GM19043 (cell line): ENCODE measurements at regions not wholly inside any gene's neighbourhood (a gene's known extent, or its start where the extent isn't known, plus 50 kb on each side); places are given as distances from the start of the nearest gene placed in this dataset.
"Not testable (repeated sequence)": the region's sequence is repeated elsewhere in the genome, so short reads cannot be mapped to it uniquely, and the experiment has no call there.

Experiments used
- ATAC-seq: cut with Tn5 transposase; IDR thresholded peaks from one replicate; pipeline ENCODE4 v1.9.1; 2021; ENCODE audit warnings: low read depth; ENCODE audit not compliant: unreplicated experiment

GRCh38 chr9:26132746-26133312 lies 454.6 kb upstream of the TUSC1 start:
- ATAC-seq = no peak

DNA sequence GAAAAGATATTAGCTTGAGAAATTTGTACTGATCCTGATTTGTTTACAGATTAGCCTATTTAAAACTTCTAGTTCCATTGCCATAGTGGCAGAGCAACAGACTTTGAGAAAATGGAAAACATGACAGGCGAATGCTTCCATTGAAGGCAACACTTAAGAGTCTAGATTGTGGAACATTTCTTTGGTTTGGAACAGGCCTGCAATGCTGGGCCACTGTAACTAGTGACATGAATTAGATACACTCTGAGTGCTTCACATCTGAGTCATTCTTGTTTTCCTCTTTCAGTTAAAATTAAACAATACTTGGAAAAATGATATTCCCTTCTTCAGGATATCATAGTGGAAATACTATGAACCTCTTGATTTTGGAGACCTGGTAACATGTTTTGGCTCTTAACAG lies 453.6 kb upstream of the TUSC1 start:
- no peak for ATAC-seq

DNA sequence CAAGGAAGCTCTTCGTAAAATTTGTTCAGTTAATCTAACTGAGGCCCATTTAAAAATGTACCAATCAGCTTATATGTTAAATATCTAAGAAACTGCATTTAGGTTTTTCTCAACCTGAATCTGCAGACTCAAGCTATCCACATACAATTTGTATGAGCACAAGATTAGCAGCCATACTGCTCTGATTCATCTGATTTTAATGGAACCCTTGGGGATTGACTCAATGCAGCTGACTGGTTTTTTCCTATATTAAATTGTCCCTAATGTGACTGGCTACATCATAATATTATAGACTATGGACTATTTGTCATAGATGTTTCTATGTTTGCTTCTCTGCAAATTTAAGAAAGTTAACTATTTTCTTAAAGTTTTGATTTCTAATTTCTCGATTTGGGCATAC lies 451.0 kb upstream of the TUSC1 start:
- no peak for ATAC-seq

DNA sequence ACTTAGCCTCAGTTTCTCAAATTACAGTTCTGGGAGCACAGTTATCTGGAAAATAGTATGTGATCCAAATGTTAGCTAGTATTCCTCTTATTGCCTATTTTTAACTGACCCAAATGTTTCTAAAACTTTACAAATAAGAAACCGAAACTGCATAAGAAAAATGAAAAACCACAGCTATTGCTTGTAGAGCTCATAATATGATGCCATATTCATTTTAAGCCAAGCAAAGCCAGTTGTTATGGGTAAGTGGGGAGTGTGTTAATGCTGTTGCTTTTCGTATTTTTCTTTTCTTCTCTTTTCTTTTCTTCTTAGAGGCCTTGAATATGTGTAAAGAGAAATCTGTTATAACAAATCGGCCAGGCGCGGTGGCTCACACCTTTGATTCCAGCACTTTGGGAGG lies 447.4 kb upstream of the TUSC1 start:
- no peak for ATAC-seq

DNA sequence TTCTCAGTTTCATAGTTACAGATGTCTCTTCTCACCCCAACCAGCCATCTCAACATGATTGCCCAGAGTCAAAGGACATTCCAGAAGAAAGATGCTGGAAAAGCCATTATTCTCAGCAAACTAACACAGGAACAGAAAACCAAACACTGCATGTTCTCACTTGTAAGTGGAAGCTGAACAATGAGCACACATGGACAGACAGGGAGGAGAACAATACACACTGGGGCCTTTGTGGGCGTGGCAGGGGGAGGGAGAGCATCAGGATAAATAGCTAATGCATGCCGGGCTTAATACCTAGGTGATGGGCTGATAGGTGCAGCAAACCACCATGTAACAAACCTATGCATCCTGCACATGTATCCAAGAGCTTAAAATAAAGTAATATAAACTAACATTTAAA lies 437.8 kb upstream of the TUSC1 start:
- ATAC-seq = not testable (repeated sequence)

DNA sequence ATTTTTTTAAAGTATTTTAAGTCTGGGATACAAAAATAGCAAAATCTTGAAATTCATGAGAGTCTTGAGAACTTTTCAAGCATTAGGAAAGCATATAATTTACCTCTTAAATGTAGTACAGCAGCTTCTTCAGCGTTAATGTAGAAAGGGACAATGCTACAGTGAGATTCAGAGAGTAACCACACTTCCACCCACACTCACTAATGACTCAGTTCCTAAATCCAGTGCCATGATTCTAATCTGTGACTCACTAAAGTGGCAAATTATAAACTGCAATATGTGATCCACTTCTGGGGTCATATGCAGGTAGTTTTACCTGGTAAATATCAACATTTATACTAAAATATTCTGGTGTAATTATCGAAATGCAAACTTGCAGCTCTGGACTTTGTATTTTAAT lies 434.5 kb upstream of the TUSC1 start:
- ATAC-seq = no peak

DNA sequence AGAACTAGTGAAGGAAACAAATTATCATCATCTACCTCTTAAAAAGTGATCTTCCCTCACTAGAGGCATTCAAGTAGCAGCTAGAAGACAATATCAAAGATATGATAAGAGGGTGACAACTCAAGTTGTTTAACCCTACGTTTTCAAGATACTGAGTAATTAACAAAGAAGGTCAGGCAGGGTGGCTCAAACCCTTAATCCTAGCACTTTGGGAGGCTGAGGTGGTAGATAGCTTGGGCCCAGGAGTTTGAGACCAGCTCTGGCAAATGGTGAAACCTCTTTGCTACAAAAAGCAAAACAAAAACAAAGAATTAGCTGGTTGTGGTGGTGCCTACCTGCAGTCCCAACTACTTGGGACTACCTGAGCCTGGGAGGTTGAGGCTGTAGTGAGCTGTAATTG lies 408.2 kb upstream of the TUSC1 start:
- no peak for ATAC-seq

DNA sequence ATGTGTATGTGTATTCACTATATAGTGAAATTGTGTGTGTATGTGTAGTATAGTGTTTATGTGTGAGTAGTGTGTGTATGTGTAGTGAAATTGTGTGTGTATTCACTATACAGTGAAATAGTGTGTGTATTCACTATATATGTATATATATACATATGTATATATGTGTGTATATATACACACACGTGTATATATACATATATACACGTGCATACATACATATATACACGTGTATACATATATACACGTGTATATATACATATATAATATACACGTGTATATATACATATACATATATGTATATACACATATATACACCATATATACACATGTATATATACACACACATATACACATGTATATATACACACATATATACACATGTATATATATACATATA lies 403.6 kb upstream of the TUSC1 start:
- no peak for ATAC-seq

DNA sequence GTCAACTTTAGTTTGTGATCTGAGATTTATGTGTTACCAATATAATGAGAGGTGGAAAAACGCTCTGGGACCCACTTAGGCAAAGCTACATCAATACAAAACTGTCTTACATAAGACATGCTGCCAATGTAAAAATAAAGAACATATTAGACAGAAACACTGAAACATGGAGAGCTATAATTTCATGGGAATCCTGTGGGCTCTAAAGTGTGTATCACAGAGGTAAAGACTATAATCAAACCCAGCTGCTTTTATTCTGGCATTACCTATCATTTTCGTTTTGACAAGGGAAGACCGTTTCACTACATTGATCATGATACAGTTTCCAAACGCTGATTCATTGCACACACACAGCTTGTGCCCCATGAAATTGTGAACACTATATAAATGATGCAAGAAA lies 400.5 kb upstream of the TUSC1 start:
- ATAC-seq = no peak

- no peak for ATAC-seq
Measured at GRCh38 chr9:26077860-26078259, 399.6 kb upstream of the TUSC1 start.

DNA sequence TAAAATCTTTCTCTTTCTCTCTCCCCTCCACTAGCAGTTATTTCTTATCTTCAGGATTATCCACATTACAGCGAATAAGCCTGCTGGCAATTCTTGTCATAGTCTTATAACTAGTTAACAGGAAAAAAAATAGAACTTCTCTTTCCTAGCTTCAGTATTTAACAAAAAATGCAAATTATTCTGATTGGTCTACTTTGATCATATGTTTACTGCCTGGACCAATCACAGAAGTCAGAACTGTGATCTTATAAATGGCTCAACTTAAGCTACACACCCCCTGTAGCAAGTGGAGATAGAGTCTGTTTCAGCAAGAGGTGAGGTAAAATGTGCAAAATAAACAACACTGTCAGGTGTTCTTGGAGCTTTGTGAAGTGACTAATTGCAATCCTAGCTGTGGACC lies 389.4 kb upstream of the TUSC1 start:
- ATAC-seq = no peak

DNA sequence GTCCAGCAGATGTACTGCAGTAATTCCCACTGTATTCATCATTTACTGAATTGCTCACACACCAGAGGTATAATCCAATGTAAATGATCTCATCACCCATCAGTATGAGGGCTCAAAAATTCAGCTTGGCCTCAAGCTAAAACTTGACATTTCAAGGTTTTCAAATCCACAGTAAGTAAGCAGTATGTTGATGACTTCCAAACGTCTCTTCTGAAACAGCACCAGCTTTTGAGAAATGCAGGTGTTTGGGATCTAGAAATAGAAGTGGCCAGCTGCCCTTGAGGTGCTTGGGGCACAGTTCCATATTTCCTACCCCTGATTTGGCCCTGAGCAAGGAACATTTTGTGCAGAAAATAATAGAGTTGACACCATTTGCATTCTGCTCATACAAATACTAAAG lies 388.0 kb upstream of the TUSC1 start:
- ATAC-seq = no peak

DNA sequence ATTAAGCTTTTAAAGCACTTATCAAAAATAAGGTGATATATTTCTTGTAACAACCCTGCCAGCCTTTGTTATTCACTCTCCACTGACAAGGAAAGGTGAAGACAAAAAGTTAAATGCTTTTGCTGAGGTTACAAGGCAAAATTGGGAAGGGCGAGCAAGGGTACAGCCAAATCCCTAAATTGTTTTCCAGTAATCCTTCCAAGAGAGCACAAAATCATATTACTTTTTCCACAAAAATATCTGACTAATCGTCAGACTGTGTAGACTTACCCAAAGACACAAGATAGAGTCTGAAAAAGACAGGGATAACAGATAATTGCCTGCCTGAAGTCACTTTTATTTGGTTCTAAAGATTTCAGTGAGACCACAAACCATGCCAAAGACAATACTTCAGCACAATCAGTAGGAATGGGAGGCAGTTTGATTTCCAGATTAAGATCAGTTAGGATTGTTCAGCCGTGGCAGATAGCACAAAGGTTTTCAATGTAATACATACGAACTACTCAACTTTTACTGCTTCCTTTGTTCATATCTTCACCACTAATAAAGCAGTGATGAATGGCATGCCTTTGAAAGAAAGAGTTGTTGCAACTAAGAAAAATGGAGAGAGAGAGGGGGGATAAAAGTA lies 383.8 kb upstream of the TUSC1 start:
- ATAC-seq = no peak

DNA sequence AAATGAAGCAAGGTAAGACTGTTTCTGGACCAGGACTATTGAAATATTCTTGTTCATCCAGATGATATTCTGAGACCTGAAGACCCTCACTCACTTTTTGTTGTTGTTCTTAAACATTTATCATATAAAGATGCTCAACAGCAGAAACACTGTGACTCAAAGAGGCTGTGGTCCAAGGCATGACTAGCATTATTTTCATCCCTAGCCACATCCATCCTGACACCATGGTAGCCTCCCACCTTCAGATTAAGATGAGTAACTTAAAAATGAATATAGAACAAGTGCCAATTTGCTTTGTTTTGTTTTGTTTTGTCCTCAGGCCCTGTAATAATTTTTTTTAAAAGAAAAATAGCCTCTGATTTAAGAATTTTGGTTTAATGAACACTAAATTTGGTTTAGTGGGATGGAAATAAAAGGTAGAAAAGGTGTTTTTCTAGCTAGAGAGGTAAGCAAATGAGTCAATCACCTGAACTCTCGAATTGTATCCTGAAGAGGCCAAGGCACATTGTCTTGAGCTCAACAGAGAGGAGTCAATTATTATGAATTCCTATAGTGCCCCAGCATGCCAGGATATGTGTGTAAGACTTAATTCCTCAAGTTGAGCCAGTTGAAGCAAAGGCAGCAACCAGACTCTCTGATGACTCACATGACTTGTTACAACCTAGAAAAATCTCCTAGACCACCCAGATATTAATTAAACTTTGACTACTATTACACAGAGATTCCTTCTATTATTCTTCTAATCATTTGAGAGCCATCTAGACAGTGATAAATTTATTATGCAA lies 380.1 kb upstream of the TUSC1 start:
- ATAC-seq = no peak

DNA sequence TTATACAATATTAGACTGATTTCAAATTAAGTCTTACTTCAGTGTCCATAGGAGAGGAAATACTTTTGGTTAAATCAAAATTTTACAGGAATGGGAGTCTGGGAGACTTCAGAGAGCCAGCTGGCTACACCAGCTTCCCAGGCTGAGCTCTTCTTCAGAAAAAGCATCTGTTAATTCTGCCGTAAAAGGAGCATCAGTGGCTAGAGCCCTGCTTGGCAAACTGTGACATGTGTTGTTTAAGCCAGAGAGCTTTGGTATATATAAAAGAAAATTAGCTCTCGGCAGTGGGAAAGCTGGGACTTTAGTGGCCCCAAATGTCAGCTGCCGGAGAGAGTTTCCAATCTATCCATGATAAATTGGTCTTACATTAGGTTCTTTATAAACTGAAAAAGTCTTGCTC lies 378.8 kb upstream of the TUSC1 start:
- ATAC-seq = no peak

DNA sequence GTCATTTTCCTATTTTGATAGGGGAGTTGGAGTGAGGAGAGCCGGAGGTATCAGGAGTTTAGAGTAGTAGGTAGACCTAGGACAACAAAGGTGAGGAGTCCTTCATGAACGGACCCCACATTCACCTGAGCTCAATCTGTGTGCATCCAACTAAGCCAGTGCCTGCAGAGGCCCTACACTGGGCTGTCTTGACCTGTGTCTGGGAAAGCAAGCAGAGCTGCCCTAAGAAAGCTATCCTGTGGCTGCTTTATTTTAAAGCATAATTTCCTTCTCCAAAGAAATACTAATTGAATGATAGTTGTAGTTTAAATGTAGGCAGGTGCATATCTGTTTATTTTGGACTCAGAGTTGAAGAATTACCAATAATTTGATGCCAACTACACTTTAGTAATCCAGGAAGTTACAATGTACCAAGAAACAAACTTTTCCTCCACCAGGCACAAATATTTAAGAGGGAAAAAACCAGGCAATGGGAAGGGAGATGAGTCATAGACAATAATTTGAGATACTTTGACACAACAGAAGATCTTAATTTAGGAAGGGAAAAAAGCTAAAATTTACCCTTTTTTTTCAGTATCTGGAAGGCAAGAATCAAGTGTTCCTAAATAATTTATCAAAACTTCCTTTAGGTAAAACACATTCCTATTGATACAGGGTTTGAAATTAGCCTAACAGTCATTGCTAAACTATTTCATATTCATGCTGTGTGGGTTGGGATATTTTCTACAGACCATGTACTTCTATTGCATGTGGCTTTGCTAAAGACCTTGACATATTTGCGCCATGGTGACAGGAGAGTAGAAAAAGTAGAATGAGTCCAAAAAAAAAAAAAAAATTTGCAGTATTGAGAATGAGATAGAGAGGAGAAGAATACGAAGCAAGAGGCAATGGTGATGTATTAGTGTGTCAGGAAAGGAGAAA lies 376.6 kb upstream of the TUSC1 start:
- no peak for ATAC-seq

DNA sequence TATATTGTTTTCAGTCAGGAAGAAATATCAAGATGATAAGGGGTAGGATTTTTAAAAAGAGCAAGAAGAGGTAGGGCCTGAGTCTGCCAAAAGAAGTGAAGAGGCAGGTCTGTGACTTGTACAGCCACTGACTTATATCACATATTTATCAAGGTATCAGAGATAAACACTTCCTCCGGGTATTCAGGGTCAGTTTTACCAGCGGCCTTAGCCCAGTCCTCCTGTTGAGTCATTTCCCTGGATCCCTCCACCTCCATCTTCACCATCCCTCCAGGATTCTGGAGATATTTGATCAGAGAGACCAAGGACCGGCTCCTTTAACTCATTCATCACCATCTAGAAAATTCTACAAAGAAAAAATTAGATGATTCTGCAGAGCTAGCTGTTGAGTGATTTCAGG lies 375.7 kb upstream of the TUSC1 start:
- ATAC-seq = no peak

GRCh38 chr9:26043431-26043830 lies 365.2 kb upstream of the TUSC1 start:
- no peak for ATAC-seq

- ATAC-seq = no peak
Measured at GRCh38 chr9:26034786-26035185, 356.5 kb upstream of the TUSC1 start.

GRCh38 chr9:26033336-26033735 lies 355.1 kb upstream of the TUSC1 start:
- ATAC-seq = no peak

- no peak for ATAC-seq
Measured at GRCh38 chr9:26026423-26027100, 348.3 kb upstream of the TUSC1 start.
